ENCODE measurements at regions not wholly inside any gene's neighbourhood (a gene's known extent, or its start where the extent isn't known, plus 50 kb on each side); places are given as distances from the start of the nearest gene placed in this dataset.
"Not testable (repeated sequence)": the region's sequence is repeated elsewhere in the genome, so short reads cannot be mapped to it uniquely, and the experiment has no call there.

DNA sequence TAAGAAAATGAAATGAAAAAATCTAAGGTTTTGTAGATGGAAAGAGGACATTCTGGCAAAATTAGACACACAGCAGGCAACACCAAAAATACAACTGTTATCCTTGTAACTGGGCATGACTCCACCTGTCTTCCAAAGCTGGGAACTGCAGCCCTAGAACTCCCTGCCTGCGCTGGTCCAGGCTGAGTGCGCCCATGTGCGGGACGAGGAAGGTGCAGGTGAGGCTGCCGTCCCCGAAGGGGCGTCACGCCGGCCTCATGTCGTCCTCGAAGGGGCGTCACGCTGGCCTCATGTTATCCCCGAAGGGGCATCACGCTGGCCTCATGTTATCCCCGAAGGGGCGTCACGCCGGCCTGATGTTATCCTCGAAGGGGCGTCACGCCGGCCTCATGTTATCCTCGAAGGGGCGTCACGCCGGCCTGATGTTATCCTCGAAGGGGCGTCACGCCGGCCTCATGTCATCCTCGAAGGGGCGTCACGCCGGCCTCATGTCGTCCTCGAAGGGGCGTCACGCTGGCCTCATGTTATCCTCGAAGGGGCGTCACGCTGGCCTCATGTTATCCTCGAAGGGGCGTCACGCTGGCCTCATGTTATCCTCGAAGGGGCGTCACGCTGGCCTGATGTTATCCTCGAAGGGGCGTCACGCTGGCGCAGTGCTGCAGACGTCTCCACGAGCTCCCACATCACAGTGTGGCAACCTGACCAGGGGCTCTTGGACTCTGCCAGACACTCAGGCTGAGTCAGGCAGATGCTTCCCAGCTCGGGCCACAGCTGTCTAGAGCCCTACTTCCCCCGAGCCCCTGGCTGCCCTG lies 100.3 kb upstream of the SALL3 start:
- peaks cover 5 to 18% (median 11%) of the 10 kb centered on the region in 3 donors for H3K27me3 Mint-ChIP-seq (ENCODE audit: low read depth in 3 of 3)
- WGBS (ENCODE audit: insufficient coverage), result 85% methylated on average over 42 of the region's 56 CpGs
- TF ChIP-seq CTCF (IDR thresholded peaks at IDR 0.05), result peak; percentile 34
- H3K9me3 ChIP-seq (replicated peaks in 1 of 2; ENCODE audit: control insufficient read depth in 1 of 2, insufficient read depth in 1 of 2, low read length in 2 of 2); H3K27me3 ChIP-seq (ENCODE audit: control insufficient read depth in 2 of 2, insufficient read depth in 2 of 2, low read length in 2 of 2); H3K9me3 Mint-ChIP-seq; H3K27ac Mint-ChIP-seq; H3K27ac ChIP-seq (ENCODE audit: low read depth in 1 of 2, low read length in 2 of 2); H3K79me2 ChIP-seq (ENCODE audit: insufficient read depth, low read length); H4K20me1 ChIP-seq (ENCODE audit: insufficient read depth, low read length); DNase-seq; H3K36me3 Mint-ChIP-seq; H3K4me3 ChIP-seq (replicated peaks in 1 of 3; ENCODE audit: low read depth in 2 of 3, low read length in 3 of 3); H3K4me3 Mint-ChIP-seq; H3K9ac ChIP-seq (ENCODE audit: insufficient read depth, low read length, poor library complexity, severe bottlenecking); intact Hi-C loops (cut with micrococcal nuclease); H3K4me2 ChIP-seq (replicated peaks; ENCODE audit: extremely low read depth, low read length, poor library complexity, severe bottlenecking); H2AFZ ChIP-seq (ENCODE audit: insufficient read depth, low read depth, low read length, poor library complexity, severe bottlenecking); H3K36me3 ChIP-seq (replicated peaks in 1 of 2; ENCODE audit: control insufficient read depth in 1 of 2, insufficient read depth in 2 of 2, low read length in 2 of 2): not testable (repeated sequence)
- H3K4me1 Mint-ChIP-seq, result peaks cover 31% of the 10 kb centered on the region
- H3K4me1 ChIP-seq (ENCODE audit: control insufficient read depth in 1 of 2, insufficient read depth in 2 of 2, low read length in 2 of 2), result peaks cover 24 to 26% of the 10 kb centered on the region in 2 donors

GRCh38 chr18:78882585-78882984 lies 97.0 kb upstream of the SALL3 start:
- no peak overlapping the region for H3K4me3 ChIP-seq (replicated peaks in 1 of 3; ENCODE audit: low read depth in 2 of 3, low read length in 3 of 3)
- no peak overlapping the region for H2AFZ ChIP-seq (ENCODE audit: insufficient read depth, low read depth, low read length, poor library complexity, severe bottlenecking)
- no peak overlapping the region for H3K27ac ChIP-seq (ENCODE audit: low read depth in 1 of 2, low read length in 2 of 2)
- peaks cover 0 to 13% (median 9%) of the 10 kb centered on the region in 3 donors for H3K27me3 Mint-ChIP-seq (ENCODE audit: low read depth in 3 of 3)
- no peak for DNase-seq
- H3K4me2 ChIP-seq (replicated peaks; ENCODE audit: extremely low read depth, low read length, poor library complexity, severe bottlenecking), result no peak overlapping the region
- H3K36me3 ChIP-seq (replicated peaks in 1 of 2; ENCODE audit: control insufficient read depth in 1 of 2, insufficient read depth in 2 of 2, low read length in 2 of 2), result no peaks in the 10 kb centered on the region
- H3K4me1 ChIP-seq (ENCODE audit: control insufficient read depth in 1 of 2, insufficient read depth in 2 of 2, low read length in 2 of 2), result no peaks in the 10 kb centered on the region
- peaks cover 0 to 14% (median 9%) of the 10 kb centered on the region in 7 donors for H3K9me3 Mint-ChIP-seq
- peaks cover 1% of the 10 kb centered on the region for H3K4me1 Mint-ChIP-seq
- H3K27me3 ChIP-seq (ENCODE audit: control insufficient read depth in 2 of 2, insufficient read depth in 2 of 2, low read length in 2 of 2), result peaks cover 0 to under 1% of the 10 kb centered on the region in 2 donors
- no peaks in the 10 kb centered on the region for H3K36me3 Mint-ChIP-seq
- no peak overlapping the region for H3K4me3 Mint-ChIP-seq
- WGBS (ENCODE audit: insufficient coverage), result 98% methylated on average over 6 of the region's 7 CpGs
- H3K27ac Mint-ChIP-seq, result no peak overlapping the region
- peaks cover 4 to 10% of the 10 kb centered on the region in 2 donors for H3K9me3 ChIP-seq (replicated peaks in 1 of 2; ENCODE audit: control insufficient read depth in 1 of 2, insufficient read depth in 1 of 2, low read length in 2 of 2)
- intact Hi-C loops (cut with micrococcal nuclease), result no loop called here
- no peak for TF ChIP-seq CTCF (IDR thresholded peaks at IDR 0.05)
- H3K79me2 ChIP-seq (ENCODE audit: insufficient read depth, low read length), result no peaks in the 10 kb centered on the region
- no peaks in the 10 kb centered on the region for H4K20me1 ChIP-seq (ENCODE audit: insufficient read depth, low read length)
- no peak overlapping the region for H3K9ac ChIP-seq (ENCODE audit: insufficient read depth, low read length, poor library complexity, severe bottlenecking)
